ENCODE measurements at regions not wholly inside any gene's neighbourhood (a gene's known extent, or its start where the extent isn't known, plus 50 kb on each side); places are given as distances from the start of the nearest gene placed in this dataset. TPM values are rescaled to one million over a fixed set of nuclear protein-coding genes. Genes with fewer than 3 reads are reported as not detected.

DNA sequence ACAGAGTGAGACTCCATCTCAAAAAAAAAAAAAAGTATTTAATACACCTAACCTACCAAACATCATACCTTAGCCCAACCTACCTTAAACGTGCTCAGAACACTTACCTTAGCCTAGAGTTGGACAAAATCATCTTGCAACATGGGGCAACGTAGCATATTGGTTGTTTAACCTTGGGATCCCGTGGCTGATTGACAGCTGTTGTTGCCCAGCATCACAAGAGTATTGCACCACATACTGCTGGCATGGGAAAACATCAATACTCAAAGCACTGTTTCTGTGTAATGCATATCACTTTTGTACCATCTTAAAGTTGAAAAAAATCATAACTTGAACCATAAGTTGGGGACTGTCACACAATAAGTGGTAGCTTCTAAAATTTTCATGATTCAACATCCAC is 73.8 kb upstream of the MIR17HG start:
- DNase-seq (ENCODE audit: low read depth), result no peak

DNA sequence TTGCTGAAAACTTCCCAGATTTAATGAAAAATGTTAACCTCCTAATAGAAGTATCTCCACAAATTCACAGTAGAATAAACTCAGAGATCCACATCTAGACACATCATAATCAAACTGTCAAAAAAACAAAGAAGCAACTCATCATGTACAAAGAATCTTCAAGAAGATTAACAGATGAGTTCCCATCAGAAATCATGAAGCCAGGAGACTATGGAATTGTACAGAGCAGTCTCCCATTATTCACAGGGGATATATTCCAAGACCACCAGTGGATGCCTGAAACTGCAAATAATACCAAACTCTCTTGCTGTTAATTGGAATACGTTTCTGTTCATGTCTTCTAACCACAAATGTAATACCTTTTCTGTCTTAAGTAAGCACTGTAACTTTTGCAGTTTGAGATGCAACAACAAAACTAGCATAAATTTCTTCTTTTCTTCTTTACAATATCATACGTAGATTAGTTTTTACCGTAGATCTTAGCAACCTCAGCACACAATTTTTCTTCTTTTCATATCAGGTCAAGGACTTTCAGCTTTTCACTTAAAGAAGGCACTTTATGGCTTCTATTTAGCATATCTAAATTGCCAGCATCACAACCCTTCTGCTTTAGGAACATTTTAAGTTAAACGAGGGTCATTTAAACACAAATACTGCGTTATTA is 70.3 kb upstream of the MIR17HG start:
- DNase-seq (ENCODE audit: low read depth), result no peak

DNA sequence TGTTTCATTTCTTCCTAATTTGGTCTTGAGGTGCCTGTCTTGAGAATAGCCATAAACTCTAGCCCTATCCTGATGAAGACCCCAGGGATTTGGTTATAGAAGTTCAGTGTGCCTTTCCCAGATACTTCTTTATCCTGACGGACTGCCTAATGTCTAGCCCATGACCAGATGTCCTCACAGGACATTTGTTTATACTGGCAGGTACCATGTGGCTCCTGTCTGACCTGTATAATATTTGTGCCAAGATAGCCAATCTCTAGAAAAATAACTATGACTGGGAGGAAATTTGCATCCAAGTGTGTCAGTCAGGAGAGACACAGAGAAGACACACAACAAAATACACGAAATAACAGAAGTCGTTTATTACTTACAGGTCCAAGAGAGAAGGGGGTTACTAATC is 69.2 kb upstream of the MIR17HG start:
- no peak for DNase-seq (ENCODE audit: low read depth)

DNA sequence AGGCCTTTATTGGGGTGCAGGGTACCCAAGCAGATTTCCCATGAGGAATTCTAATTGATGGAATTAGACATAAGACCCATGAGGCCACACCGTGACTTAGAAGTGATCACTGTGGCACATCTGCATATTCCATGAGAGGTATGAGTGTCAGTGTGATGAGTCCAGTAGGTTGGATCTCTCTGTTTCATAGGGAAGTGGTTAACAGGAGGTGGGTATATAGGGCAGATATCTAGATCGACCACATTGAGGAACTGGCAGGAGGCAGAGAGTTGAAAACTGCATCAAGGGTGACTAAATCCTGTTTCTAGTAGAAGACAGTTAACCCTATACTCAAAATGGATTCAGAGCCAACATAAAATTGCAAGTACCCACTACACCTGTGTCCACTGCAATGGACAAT is 68.6 kb upstream of the MIR17HG start:
- no peak for DNase-seq (ENCODE audit: low read depth)

DNA sequence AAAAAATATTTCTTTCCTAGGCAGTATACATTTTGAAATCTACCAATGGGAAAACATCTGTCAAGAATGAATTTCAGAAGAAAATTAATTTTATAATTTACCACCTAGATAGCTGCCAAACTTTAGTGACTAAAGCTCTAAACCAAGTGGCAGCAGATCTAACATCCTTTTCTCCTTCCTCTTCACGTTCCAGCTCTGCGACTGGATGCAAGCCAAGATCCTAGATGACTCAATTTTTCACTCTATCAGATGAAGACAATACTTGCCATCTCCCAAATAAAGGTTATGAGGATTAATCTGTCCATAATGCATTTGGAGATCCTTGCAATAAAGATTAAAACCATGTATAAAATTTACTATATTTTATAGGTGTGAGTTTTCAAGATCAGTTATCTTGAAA is 66.7 kb upstream of the MIR17HG start:
- peak; percentile 62 for DNase-seq (ENCODE audit: low read depth)

DNA sequence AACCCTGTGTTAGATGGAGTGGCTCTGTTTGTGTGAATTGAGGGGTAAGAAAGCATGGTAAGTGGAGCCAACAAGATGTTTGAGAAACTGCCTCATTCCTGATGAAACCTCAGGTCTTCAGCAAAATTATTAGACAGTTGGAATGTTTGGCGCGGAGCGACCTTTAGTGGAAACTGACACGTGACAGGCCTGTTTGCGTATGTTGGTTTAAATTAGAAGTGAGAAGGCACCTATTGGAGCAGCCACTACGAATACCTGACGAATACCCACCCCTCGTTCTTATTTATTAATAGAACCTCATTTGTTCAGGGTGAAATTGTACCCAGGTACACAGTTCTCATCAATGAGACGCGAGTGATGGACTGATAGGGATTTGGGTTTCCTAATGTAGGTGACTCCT is 63.2 kb upstream of the MIR17HG start:
- no peak for DNase-seq (ENCODE audit: low read depth)

DNA sequence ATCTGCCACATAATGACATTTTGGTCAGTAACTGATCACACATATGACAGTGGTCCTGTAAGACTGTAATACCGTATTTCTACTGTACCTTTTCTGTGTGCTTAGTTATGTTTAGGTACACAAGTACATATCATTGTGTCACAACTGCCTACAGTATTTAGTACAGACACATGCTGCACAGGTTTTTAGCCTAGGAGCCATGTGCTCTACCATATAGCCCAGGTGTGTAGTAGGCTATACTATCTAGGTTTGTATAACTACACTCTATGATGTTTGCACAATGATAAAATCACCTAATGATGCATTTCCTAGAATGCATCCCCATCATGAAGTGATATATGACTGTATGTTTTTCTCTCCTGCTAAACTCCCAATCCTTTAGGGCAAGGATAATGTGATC is 61.2 kb upstream of the MIR17HG start:
- DNase-seq (ENCODE audit: low read depth), result no peak

DNA sequence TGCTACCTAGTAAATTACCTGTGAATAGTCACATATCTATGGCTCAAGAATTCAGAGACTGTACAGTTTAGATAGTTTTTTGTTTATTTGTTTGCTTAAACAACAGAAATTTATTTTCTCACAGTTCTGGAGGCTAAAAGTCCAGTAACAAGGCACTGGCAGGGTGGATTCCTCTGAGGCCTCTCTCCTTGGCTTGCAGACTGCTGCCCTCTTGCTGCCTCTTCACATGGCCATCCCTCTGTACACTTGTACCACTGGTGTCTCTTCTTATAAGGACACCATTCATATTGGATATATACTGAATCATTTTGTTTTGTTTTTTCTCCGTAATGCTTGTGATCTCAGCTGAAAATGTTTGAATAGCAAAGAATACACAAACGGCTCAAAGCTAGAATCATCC is 56.4 kb upstream of the MIR17HG start:
- no peak for DNase-seq (ENCODE audit: low read depth)

DNA sequence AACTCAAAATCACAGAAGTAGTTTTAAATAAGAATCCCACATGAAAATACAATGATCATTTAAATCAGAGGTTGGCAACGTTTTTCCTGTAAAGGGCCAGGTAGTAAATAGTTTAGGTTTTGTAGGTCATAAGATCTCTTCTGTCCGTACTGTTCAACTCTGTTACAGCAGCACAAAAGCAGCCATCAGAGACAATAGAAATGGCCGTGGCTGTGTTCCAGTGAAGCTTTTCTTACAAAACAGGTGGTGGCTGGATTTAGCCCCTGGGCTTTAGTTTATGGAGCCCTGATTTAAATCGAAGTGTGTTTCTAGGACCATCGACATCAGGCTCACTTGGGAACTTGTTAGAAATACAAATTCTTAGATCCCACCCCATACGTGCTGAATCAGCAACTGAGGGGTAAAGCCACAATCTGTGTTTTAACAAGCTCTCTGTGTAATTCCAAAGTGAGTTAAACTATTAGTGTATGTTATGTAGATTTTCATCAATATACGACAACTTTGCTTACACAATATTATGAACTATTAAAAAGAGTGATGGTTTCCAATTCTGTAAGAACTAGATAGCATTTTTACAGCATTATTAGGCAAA is 54.8 kb upstream of the MIR17HG start:
- DNase-seq (ENCODE audit: low read depth), result no peak

DNA sequence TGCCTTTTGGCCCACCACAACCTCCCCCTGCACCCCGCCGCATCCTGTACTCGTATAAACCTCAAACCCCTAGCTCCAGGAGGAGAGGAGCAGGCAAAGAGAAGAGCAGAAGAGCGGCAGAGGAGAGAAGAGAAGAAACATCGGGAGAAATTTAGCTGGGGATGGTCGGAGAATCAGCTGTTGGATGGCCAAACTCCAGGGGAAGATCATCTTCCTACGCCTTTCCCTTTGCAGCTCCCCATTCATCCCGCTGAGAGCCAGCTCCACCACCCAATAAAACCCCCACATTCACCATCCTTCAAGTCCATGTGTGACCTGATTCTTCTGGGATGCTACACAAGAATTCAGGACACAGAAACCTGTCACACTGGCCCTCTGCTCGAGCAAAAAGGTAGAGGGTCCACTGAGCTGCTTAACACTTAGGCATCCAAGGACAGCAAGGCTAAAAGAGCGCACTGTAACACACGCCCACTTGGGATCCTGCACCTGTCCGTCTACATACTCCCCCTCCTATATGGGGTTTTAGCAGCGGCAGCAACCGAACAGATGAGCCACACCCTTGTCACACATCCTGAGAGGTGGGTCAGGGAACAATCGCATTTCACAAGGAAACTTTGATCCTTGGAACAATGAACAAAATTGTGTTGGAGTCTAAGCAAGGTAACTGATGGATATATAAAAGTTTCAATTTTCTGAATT is 51.6 kb upstream of the MIR17HG start:
- DNase-seq (ENCODE audit: low read depth), result no peak

DNA sequence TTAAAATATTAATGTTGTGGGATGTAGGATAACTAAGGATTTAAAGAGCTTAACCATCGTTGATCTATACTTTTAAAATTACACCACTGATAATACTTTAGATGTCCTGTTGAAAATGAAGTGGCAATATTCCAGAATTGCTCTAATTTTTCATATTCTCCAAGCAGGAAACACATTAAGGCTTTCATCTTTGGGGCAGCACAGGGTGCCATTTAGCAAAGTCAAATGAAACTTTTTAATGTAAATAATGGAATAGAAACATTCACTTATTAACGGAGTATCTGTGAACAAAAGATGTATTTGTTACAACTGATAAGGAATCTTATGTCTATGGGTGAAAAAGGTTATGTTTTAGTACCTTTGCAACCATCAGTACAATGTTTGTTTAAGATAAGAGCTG is 50.0 kb upstream of the MIR17HG start:
- no peak for DNase-seq (ENCODE audit: low read depth)

Small RNA genes lying in the stretch of these regions (small RNA-seq; reads per million reads assigned to genes)
- not detected for gene AL445647.2
- not detected for gene BRK1P2
- gene RF00212, result not detected
- not detected for gene RNA5SP34
- gene RNU6-75P, result not detected

Measured in HT1080 (cell line).